ENCODE measurements at regions not wholly inside any gene's neighbourhood (a gene's known extent, or its start where the extent isn't known, plus 50 kb on each side); places are given as distances from the start of the nearest gene placed in this dataset.

- TF ChIP-seq CTCF (IDR thresholded peaks at IDR 0.05; ENCODE audit: control extremely low read depth in 1 of 3, insufficient read depth in 1 of 3, low read depth in 1 of 3, low read length in 3 of 3) = peak; percentile 87 to 99 (median 99)
- TF ChIP-seq JUND (IDR thresholded peaks at IDR 0.05; ENCODE audit: low read length) = 0 out of 2 replicates have a peak, but pooled peaks have one; percentile 32
- TF ChIP-seq CEBPB (IDR thresholded peaks at IDR 0.05; ENCODE audit: low read depth, low read length) = no peak
- TF ChIP-seq TBP (IDR thresholded peaks at IDR 0.05; ENCODE audit: low read depth, low read length) = no peak
- no peak for TF ChIP-seq POLR2AphosphoS5 (IDR thresholded peaks at IDR 0.05; ENCODE audit: low read depth, low read length)
- TF ChIP-seq USF2 (IDR thresholded peaks at IDR 0.05; ENCODE audit: low read length) = no peak
- no peak for TF ChIP-seq CTBP2 (IDR thresholded peaks at IDR 0.05; ENCODE audit: borderline replicate concordance, insufficient read depth, insufficient read length, low read length)
- no peak for TF ChIP-seq RBBP5 (IDR thresholded peaks at IDR 0.05; ENCODE audit: borderline replicate concordance, low read depth, low read length)
These were observed 973.3 kb upstream of the TMEM132C start (continued) for GRCh38 chr12:127293507-127294310.
